ENCODE measurements at regions not wholly inside any gene's neighbourhood (a gene's known extent, or its start where the extent isn't known, plus 50 kb on each side); places are given as distances from the start of the nearest gene placed in this dataset.

GRCh38 chr20:60624066-60624465 lies 628.0 kb upstream of the CDH4 start:
- no peak for DNase-seq (ENCODE audit: low read depth in 2 of 2, low spot score in 1 of 2)

- DNase-seq (ENCODE audit: low read depth in 2 of 2, low spot score in 1 of 2) = no peak
Observed at GRCh38 chr20:60627751-60628565, 624.1 kb upstream of the CDH4 start.

GRCh38 chr20:60628749-60629148 lies 623.3 kb upstream of the CDH4 start:
- no peak for DNase-seq (ENCODE audit: low read depth in 2 of 2, low spot score in 1 of 2)

GRCh38 chr20:60629206-60629605 lies 622.9 kb upstream of the CDH4 start:
- DNase-seq (ENCODE audit: low read depth in 2 of 2, low spot score in 1 of 2) = no peak

- no peak for DNase-seq (ENCODE audit: low read depth in 2 of 2, low spot score in 1 of 2)
Observed at GRCh38 chr20:60630609-60631008, 621.5 kb upstream of the CDH4 start.

GRCh38 chr20:60631585-60632287 lies 620.3 kb upstream of the CDH4 start:
- no peak for DNase-seq (ENCODE audit: low read depth in 2 of 2, low spot score in 1 of 2)

GRCh38 chr20:60632391-60633262 lies 619.4 kb upstream of the CDH4 start:
- DNase-seq (ENCODE audit: low read depth in 2 of 2, low spot score in 1 of 2) = no peak

- no peak for DNase-seq (ENCODE audit: low read depth in 2 of 2, low spot score in 1 of 2)
Observed at GRCh38 chr20:60634491-60635172, 617.4 kb upstream of the CDH4 start.

GRCh38 chr20:60636417-60636816 lies 615.6 kb upstream of the CDH4 start:
- DNase-seq (ENCODE audit: low read depth in 2 of 2, low spot score in 1 of 2) = no peak

- no peak for DNase-seq (ENCODE audit: low read depth in 2 of 2, low spot score in 1 of 2)
Observed at GRCh38 chr20:60637801-60638200, 614.3 kb upstream of the CDH4 start.

GRCh38 chr20:60638430-60639098 lies 613.5 kb upstream of the CDH4 start:
- no peak for DNase-seq (ENCODE audit: low read depth in 2 of 2, low spot score in 1 of 2)

GRCh38 chr20:60641879-60642447 lies 610.1 kb upstream of the CDH4 start:
- DNase-seq (ENCODE audit: low read depth in 2 of 2, low spot score in 1 of 2) = no peak

- DNase-seq (ENCODE audit: low read depth in 2 of 2, low spot score in 1 of 2) = no peak
Observed at GRCh38 chr20:60642541-60642940, 609.5 kb upstream of the CDH4 start.

- DNase-seq (ENCODE audit: low read depth in 2 of 2, low spot score in 1 of 2) = no peak
Observed at GRCh38 chr20:60648556-60648955, 603.5 kb upstream of the CDH4 start.

- no peak for DNase-seq (ENCODE audit: low read depth in 2 of 2, low spot score in 1 of 2)
Observed at GRCh38 chr20:60649541-60649940, 602.5 kb upstream of the CDH4 start.

GRCh38 chr20:60650087-60650486 lies 602.0 kb upstream of the CDH4 start:
- DNase-seq (ENCODE audit: low read depth in 2 of 2, low spot score in 1 of 2) = no peak

GRCh38 chr20:60652046-60652445 lies 600.0 kb upstream of the CDH4 start:
- DNase-seq (ENCODE audit: low read depth in 2 of 2, low spot score in 1 of 2) = no peak

GRCh38 chr20:60652615-60653014 lies 599.4 kb upstream of the CDH4 start:
- DNase-seq (ENCODE audit: low read depth in 2 of 2, low spot score in 1 of 2) = no peak

- no peak for DNase-seq (ENCODE audit: low read depth in 2 of 2, low spot score in 1 of 2)
Observed at GRCh38 chr20:60653111-60653845, 598.8 kb upstream of the CDH4 start.

- DNase-seq (ENCODE audit: low read depth in 2 of 2, low spot score in 1 of 2) = no peak
Observed at GRCh38 chr20:60658681-60659080, 593.4 kb upstream of the CDH4 start.
